ENCODE measurements at regions not wholly inside any gene's neighbourhood (a gene's known extent, or its start where the extent isn't known, plus 50 kb on each side); places are given as distances from the start of the nearest gene placed in this dataset.
"Not testable (repeated sequence)": the region's sequence is repeated elsewhere in the genome, so short reads cannot be mapped to it uniquely, and the experiment has no call there.

GRCh38 chrX:26915064-26915463 lies 548.1 kb downstream of the PPP4R3C start:
- Mint-ChIP-seq H3K4me3 (ENCODE audit: unreplicated experiment) (no peak overlapping the region), H3K27ac (ENCODE audit: unreplicated experiment) (no peak overlapping the region), H3K4me1 (ENCODE audit: unreplicated experiment) (peaks cover 5% of the 10 kb centered on the region), H3K36me3 (ENCODE audit: unreplicated experiment) (no peaks in the 10 kb centered on the region), H3K9me3 (ENCODE audit: unreplicated experiment) (no peaks in the 10 kb centered on the region), H3K27me3 (ENCODE audit: unreplicated experiment) (no peaks in the 10 kb centered on the region)
- TF ChIP-seq CTCF (IDR thresholded peaks at IDR 0.05) = no peak
- no peak for DNase-seq (ENCODE audit: extremely low spot score, unreplicated experiment)

GRCh38 chrX:26914232-26914631 lies 548.9 kb downstream of the PPP4R3C start:
- Mint-ChIP-seq H3K4me1 (ENCODE audit: unreplicated experiment) (peaks cover 5% of the 10 kb centered on the region), H3K9me3 (ENCODE audit: unreplicated experiment) (no peaks in the 10 kb centered on the region), H3K27ac (ENCODE audit: unreplicated experiment) (no peak overlapping the region), H3K4me3 (ENCODE audit: unreplicated experiment) (no peak overlapping the region), H3K36me3 (ENCODE audit: unreplicated experiment) (no peaks in the 10 kb centered on the region), H3K27me3 (ENCODE audit: unreplicated experiment) (no peaks in the 10 kb centered on the region)
- DNase-seq (ENCODE audit: extremely low spot score, unreplicated experiment) = no peak
- no peak for TF ChIP-seq CTCF (IDR thresholded peaks at IDR 0.05)

- not testable (repeated sequence) for H3K36me3 Mint-ChIP-seq (ENCODE audit: unreplicated experiment); H3K4me1 Mint-ChIP-seq (ENCODE audit: unreplicated experiment); H3K27me3 Mint-ChIP-seq (ENCODE audit: unreplicated experiment); H3K4me3 Mint-ChIP-seq (ENCODE audit: unreplicated experiment); DNase-seq (ENCODE audit: extremely low spot score, unreplicated experiment); H3K27ac Mint-ChIP-seq (ENCODE audit: unreplicated experiment); H3K9me3 Mint-ChIP-seq (ENCODE audit: unreplicated experiment)
Measured at GRCh38 chrX:26911785-26912184, 551.4 kb downstream of the PPP4R3C start.

- DNase-seq (ENCODE audit: extremely low spot score, unreplicated experiment) = no peak
- no peaks in the 10 kb centered on the region for H3K9me3 Mint-ChIP-seq (ENCODE audit: unreplicated experiment)
- no peak for TF ChIP-seq CTCF (IDR thresholded peaks at IDR 0.05)
- H3K4me3 Mint-ChIP-seq (ENCODE audit: unreplicated experiment) = no peak overlapping the region
- H3K27me3 Mint-ChIP-seq (ENCODE audit: unreplicated experiment) = no peaks in the 10 kb centered on the region
- no peaks in the 10 kb centered on the region for H3K4me1 Mint-ChIP-seq (ENCODE audit: unreplicated experiment)
- no peak overlapping the region for H3K27ac Mint-ChIP-seq (ENCODE audit: unreplicated experiment)
- no peaks in the 10 kb centered on the region for H3K36me3 Mint-ChIP-seq (ENCODE audit: unreplicated experiment)
Measured at GRCh38 chrX:26909728-26910127, 553.4 kb downstream of the PPP4R3C start.

GRCh38 chrX:26908218-26908617 lies 554.9 kb downstream of the PPP4R3C start:
- H3K4me1 Mint-ChIP-seq (ENCODE audit: unreplicated experiment) = no peaks in the 10 kb centered on the region
- H3K27me3 Mint-ChIP-seq (ENCODE audit: unreplicated experiment) = no peaks in the 10 kb centered on the region
- H3K4me3 Mint-ChIP-seq (ENCODE audit: unreplicated experiment) = no peak overlapping the region
- H3K9me3 Mint-ChIP-seq (ENCODE audit: unreplicated experiment) = no peaks in the 10 kb centered on the region
- no peak for DNase-seq (ENCODE audit: extremely low spot score, unreplicated experiment)
- H3K36me3 Mint-ChIP-seq (ENCODE audit: unreplicated experiment) = no peaks in the 10 kb centered on the region
- H3K27ac Mint-ChIP-seq (ENCODE audit: unreplicated experiment) = no peak overlapping the region
- TF ChIP-seq CTCF (IDR thresholded peaks at IDR 0.05) = no peak

GRCh38 chrX:26889574-26889973 lies 573.6 kb downstream of the PPP4R3C start:
- no peak for TF ChIP-seq CTCF (IDR thresholded peaks at IDR 0.05)
- Mint-ChIP-seq H3K27me3 (ENCODE audit: unreplicated experiment) (no peaks in the 10 kb centered on the region), H3K27ac (ENCODE audit: unreplicated experiment) (no peak overlapping the region), H3K9me3 (ENCODE audit: unreplicated experiment) (peaks cover 24% of the 10 kb centered on the region), H3K4me3 (ENCODE audit: unreplicated experiment) (no peak overlapping the region), H3K36me3 (ENCODE audit: unreplicated experiment) (no peaks in the 10 kb centered on the region), H3K4me1 (ENCODE audit: unreplicated experiment) (no peaks in the 10 kb centered on the region)
- DNase-seq (ENCODE audit: extremely low spot score, unreplicated experiment) = no peak

Measured in osteocyte (in vitro differentiated cells).